IMR-90 (cell line): ENCODE measurements at regions not wholly inside any gene's neighbourhood (a gene's known extent, or its start where the extent isn't known, plus 50 kb on each side); places are given as distances from the start of the nearest gene placed in this dataset.

Experiments used
- ATAC-seq: fragments of 200-7000 bp; cut with Tn5 transposase; 2 replicates; pipeline ENCODE4 v1.9.1; 2020; ENCODE audit warnings: low read depth, mild to moderate bottlenecking, moderate library complexity
- BruUV-seq: library from RNA; stranded (reverse); fragments of 400-500 nt; replicated peaks from 2 replicates; lab custom pipeline; 2021; lab: Mats Ljungman, UMichigan
- CTCF ChIA-PET: fragments of 300-600 bp; formaldehyde crosslinking; extraction: SDS; loops from one replicate; lab custom pipeline; 2021; ENCODE audit warnings: antibody characterized with exemption; lab: Yijun Ruan, JAX
- POLR2A ChIA-PET: fragments of 300-600 bp; sonication (Branson Sonifier 250); formaldehyde crosslinking; loops from one replicate; lab custom pipeline; 2022; ENCODE audit warnings: antibody characterized with exemption; ENCODE audit not compliant: unreplicated experiment; lab: Charles Lee
- DNase-seq: peaks from one replicate; pipeline ENCODE4 v3.0.0; 2013
- H2AFZ ChIP-seq: replicated peaks from 2 replicates; pipeline ENCODE3; 2013; ENCODE audit warnings: low read length, mild to moderate bottlenecking; ENCODE audit not compliant: poor library complexity
- H2AK5ac ChIP-seq: 2 replicates; pipeline ENCODE4 v1.6.1; 2013; ENCODE audit warnings: low read depth, low read length, inconsistent platforms
- H2AK9ac ChIP-seq: replicated peaks from 2 replicates; pipeline ENCODE3; 2013; ENCODE audit warnings: mild to moderate bottlenecking, low read depth, low read length, moderate library complexity; ENCODE audit not compliant: poor library complexity
- H2BK120ac ChIP-seq: 2 replicates; pipeline ENCODE4 v1.6.1; 2013; ENCODE audit warnings: low read depth, low read length, inconsistent platforms
- H2BK15ac ChIP-seq: 3 replicates; pipeline ENCODE4 v1.6.1; 2013; ENCODE audit warnings: low read depth, low read length, inconsistent platforms
- H2BK20ac ChIP-seq: 2 replicates; pipeline ENCODE4 v1.6.1; 2013; ENCODE audit warnings: low read depth, mild to moderate bottlenecking, inconsistent platforms, low read length, moderate library complexity
- H2BK5ac ChIP-seq: 2 replicates; pipeline ENCODE4 v1.6.1; 2013; ENCODE audit warnings: mild to moderate bottlenecking, low read depth, low read length, inconsistent platforms; ENCODE audit not compliant: poor library complexity, severe bottlenecking
- H3K14ac ChIP-seq: replicated peaks from 2 replicates; pipeline ENCODE4 v1.6.1; 2013; ENCODE audit warnings: low read depth, low read length, inconsistent platforms
- H3K18ac ChIP-seq: 2 replicates; pipeline ENCODE4 v1.6.1; 2013; ENCODE audit warnings: low read depth, low read length, control low read depth
- H3K23ac ChIP-seq: 2 replicates; pipeline ENCODE4 v1.6.1; 2013; ENCODE audit warnings: low read depth, low read length, inconsistent platforms
- H3K27ac ChIP-seq: 2 replicates; pipeline ENCODE4 v1.5.1; 2013; ENCODE audit warnings: mild to moderate bottlenecking, control low read depth, low read length; ENCODE audit not compliant: insufficient read depth
- H3K27me3 ChIP-seq: 2 replicates; pipeline ENCODE4 v1.6.1; 2013; ENCODE audit warnings: low read length; ENCODE audit not compliant: control insufficient read depth, insufficient read depth
- H3K36me3 ChIP-seq: 2 replicates; pipeline ENCODE4 v1.6.1; 2013; ENCODE audit warnings: low read length, mixed read lengths; ENCODE audit not compliant: control insufficient read depth, insufficient read depth
- H3K4ac ChIP-seq: 2 replicates; pipeline ENCODE4 v1.6.1; 2013; ENCODE audit warnings: low read depth, low read length, inconsistent platforms
- H3K4me1 ChIP-seq: 2 replicates; pipeline ENCODE4 v1.6.1; 2013; ENCODE audit warnings: low read length, mixed read lengths; ENCODE audit not compliant: control insufficient read depth, insufficient read depth
- H3K4me2 ChIP-seq: 2 replicates; pipeline ENCODE4 v1.6.1; 2013; ENCODE audit warnings: low read depth, mild to moderate bottlenecking, control low read depth, low read length, moderate library complexity
- H3K4me3 ChIP-seq: 2 replicates; pipeline ENCODE4 v1.5.1; 2013; ENCODE audit warnings: low read depth, mild to moderate bottlenecking, control low read depth, low read length, moderate library complexity; ENCODE audit not compliant: insufficient read depth
- H3K56ac ChIP-seq: 2 replicates; pipeline ENCODE4 v1.6.1; 2013; ENCODE audit warnings: low read length, inconsistent platforms; ENCODE audit not compliant: insufficient read depth; ENCODE audit errors: extremely low read depth
- H3K79me1 ChIP-seq, 2 experiments: 2 replicates each; pipeline ENCODE4 v1.6.1; 2013; ENCODE audit warnings: low read length in 2 of 2, inconsistent platforms in 1 of 2, low read depth in 1 of 2
- H3K9ac ChIP-seq: 2 replicates; pipeline ENCODE4 v1.6.1; 2013; ENCODE audit warnings: low read depth, low read length, control low read depth
- H3K9me1 ChIP-seq: 2 replicates; pipeline ENCODE4 v1.6.1; 2013; ENCODE audit warnings: low read length, inconsistent platforms; ENCODE audit not compliant: insufficient read depth
- H3K9me3 ChIP-seq: 2 replicates; pipeline ENCODE4 v1.6.1; 2013; ENCODE audit warnings: low read length; ENCODE audit not compliant: control insufficient read depth, insufficient read depth
- H4K20me1 ChIP-seq: 2 replicates; pipeline ENCODE4 v1.6.1; 2013; ENCODE audit warnings: low read length, inconsistent platforms; ENCODE audit not compliant: insufficient read depth
- H4K5ac ChIP-seq: 2 replicates; pipeline ENCODE4 v1.6.1; 2013; ENCODE audit warnings: mild to moderate bottlenecking, low read depth, low read length, control low read depth
- H4K8ac ChIP-seq, 2 experiments: 2 replicates each; pipeline ENCODE4 v1.6.1; 2013; ENCODE audit warnings: low read depth in 2 of 2, low read length in 2 of 2, control low read depth in 1 of 2, inconsistent platforms in 1 of 2
- H4K91ac ChIP-seq: 2 replicates; pipeline ENCODE4 v1.6.1; 2013; ENCODE audit warnings: low read depth, low read length, inconsistent platforms; ENCODE audit not compliant: insufficient read depth
- MAZ ChIP-seq: IDR thresholded peaks from 2 replicates; pipeline ENCODE4 v1.6.1; 2012; ENCODE audit warnings: low read depth, mild to moderate bottlenecking, low read length, improper control_type of control experiment, moderate library complexity, borderline replicate concordance
- POLR2A ChIP-seq: IDR thresholded peaks from 2 replicates; pipeline ENCODE4 v1.6.1; 2012; ENCODE audit warnings: mild to moderate bottlenecking, low read depth, low read length
- RCOR1 ChIP-seq: IDR thresholded peaks from 2 replicates; pipeline ENCODE4 v1.6.1; 2012; ENCODE audit warnings: mild to moderate bottlenecking, low read length, improper control_type of control experiment; ENCODE audit not compliant: insufficient replicate concordance
- WGBS, 2 experiments: methylation state at CpG; one replicate each; pipeline versions ENCODE4 v1.1.5 to v1.1.7; 2013; ENCODE audit warnings: missing lambda C conversion rate in 2 of 2; ENCODE audit not compliant: insufficient read length in 1 of 2; ENCODE audit errors: extremely low coverage in 2 of 2; 5-methylcytosine and 5-hydroxymethylcytosine counted together
- dilution Hi-C: fragments of 300-500 bp; cut with HindIII; formaldehyde crosslinking; loops from one replicate; pipeline ENCODE4 v1.14.3; 2018; ENCODE audit warnings: low sequenced_read_pairs; ENCODE audit not compliant: unreplicated experiment
- in situ Hi-C: fragments of 300-500 bp; cut with MboI; formaldehyde crosslinking; loops from 3 replicates; pipeline ENCODE4 v1.14.3; 2019; ENCODE audit warnings: low sequenced_read_pairs, inconsistent platforms, mixed read lengths
- intact Hi-C: fragments of 100-400 bp; cut with micrococcal nuclease; formaldehyde crosslinking; loops from 2 replicates; pipeline ENCODE4 v1.10.0; 2022

- intact Hi-C loops: no loop called here
- dilution Hi-C loops: no loop called here
- no peaks in the 10 kb centered on the region for H3K9me1 ChIP-seq
- no peak overlapping the region for H3K56ac ChIP-seq
- 83% methylated on average over 1 of the region's 1 CpG; no CpG with 5 or more reads in 1 of the 2 experiments for WGBS, 2 experiments
- no peak overlapping the region for H2BK5ac ChIP-seq
- H2AK9ac ChIP-seq: no peak overlapping the region
- no peaks in the 10 kb centered on the region for H4K20me1 ChIP-seq
- no peaks in the 10 kb centered on the region for H3K27me3 ChIP-seq
- H2AK5ac ChIP-seq: no peak overlapping the region
- ATAC-seq (no peak), DNase-seq (no peak)
- TF ChIP-seq RCOR1 (no peak), POLR2A (no peak), MAZ (no peak)
- H4K5ac ChIP-seq: no peak overlapping the region
- no peak overlapping the region for H3K14ac ChIP-seq
- H2BK20ac ChIP-seq: no peak overlapping the region
- H3K4me2 ChIP-seq: no peak overlapping the region
- H3K4ac ChIP-seq: no peak overlapping the region
- no peaks in the 10 kb centered on the region for H3K36me3 ChIP-seq
- H3K9ac ChIP-seq: no peak overlapping the region
- no peak overlapping the region for H2BK120ac ChIP-seq
- no peak overlapping the region for H4K8ac ChIP-seq
- no peaks in the 10 kb centered on the region for H3K79me1 ChIP-seq
- in situ Hi-C loops: no loop called here
- H3K23ac ChIP-seq: no peak overlapping the region
- POLR2A ChIA-PET: no interaction called here
- H2AFZ ChIP-seq: no peak overlapping the region
- CTCF ChIA-PET: no interaction called here
- BruUV-seq: no TSS peak
- H3K9me3 ChIP-seq: peaks cover 8% of the 10 kb centered on the region
- no peak overlapping the region for H2BK15ac ChIP-seq
- H3K4me3 ChIP-seq: no peak overlapping the region
- H3K27ac ChIP-seq: no peak overlapping the region
- no peak overlapping the region for H3K18ac ChIP-seq
- H3K4me1 ChIP-seq: no peaks in the 10 kb centered on the region
- no peak overlapping the region for H4K91ac ChIP-seq
These were observed 618.7 kb downstream of the EDEM1 start for GRCh38 chr3:5806192-5806591.
